ENCODE measurements at regions not wholly inside any gene's neighbourhood (a gene's known extent, or its start where the extent isn't known, plus 50 kb on each side); places are given as distances from the start of the nearest gene placed in this dataset.

- WGBS (ENCODE audit: insufficient coverage, low coverage, low lambda C conversion rate, missing lambda C conversion rate): 32% methylated on average over 4 of the region's 5 CpGs
Measured at GRCh38 chr2:104707056-104707455, 146.9 kb upstream of the POU3F3 start.

GRCh38 chr2:104708967-104709366, 144.9 kb upstream of the POU3F3 start:
- Histone ChIP-seq H3K36me3 (no peaks in the 10 kb centered on the region), H3K4me1 (no peaks in the 10 kb centered on the region), H3K27me3 (no peaks in the 10 kb centered on the region), H3K9me3 (no peaks in the 10 kb centered on the region), H3K27ac (no peak overlapping the region), H3K4me3 (no peak overlapping the region)
- TF ChIP-seq, protein P1, sequence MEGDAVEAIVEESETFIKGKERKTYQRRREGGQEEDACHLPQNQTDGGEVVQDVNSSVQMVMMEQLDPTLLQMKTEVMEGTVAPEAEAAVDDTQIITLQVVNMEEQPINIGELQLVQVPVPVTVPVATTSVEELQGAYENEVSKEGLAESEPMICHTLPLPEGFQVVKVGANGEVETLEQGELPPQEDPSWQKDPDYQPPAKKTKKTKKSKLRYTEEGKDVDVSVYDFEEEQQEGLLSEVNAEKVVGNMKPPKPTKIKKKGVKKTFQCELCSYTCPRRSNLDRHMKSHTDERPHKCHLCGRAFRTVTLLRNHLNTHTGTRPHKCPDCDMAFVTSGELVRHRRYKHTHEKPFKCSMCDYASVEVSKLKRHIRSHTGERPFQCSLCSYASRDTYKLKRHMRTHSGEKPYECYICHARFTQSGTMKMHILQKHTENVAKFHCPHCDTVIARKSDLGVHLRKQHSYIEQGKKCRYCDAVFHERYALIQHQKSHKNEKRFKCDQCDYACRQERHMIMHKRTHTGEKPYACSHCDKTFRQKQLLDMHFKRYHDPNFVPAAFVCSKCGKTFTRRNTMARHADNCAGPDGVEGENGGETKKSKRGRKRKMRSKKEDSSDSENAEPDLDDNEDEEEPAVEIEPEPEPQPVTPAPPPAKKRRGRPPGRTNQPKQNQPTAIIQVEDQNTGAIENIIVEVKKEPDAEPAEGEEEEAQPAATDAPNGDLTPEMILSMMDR (IDR thresholded peaks at IDR 0.05): no peak
- no peak for TF ChIP-seq POLR2A (IDR thresholded peaks at IDR 0.05)
- no peak for DNase-seq
- no peak for ATAC-seq
- intact Hi-C loops (cut with DNase I): no loop called here
- 60% methylated on average over 3 of the region's 3 CpGs for whole genome bisulfite sequencing (ENCODE audit: insufficient coverage, low coverage, low lambda C conversion rate, missing lambda C conversion rate)

More at GRCh38 chr2:104707056-104707455, 146.9 kb upstream of the POU3F3 start:
- intact Hi-C loops (cut with DNase I): no loop called here
- no peaks in the 10 kb centered on the region for H3K4me1 ChIP-seq
- DNase-seq: no peak
- H3K36me3 ChIP-seq: no peaks in the 10 kb centered on the region
- H3K9me3 ChIP-seq: no peaks in the 10 kb centered on the region
- no peaks in the 10 kb centered on the region for H3K27me3 ChIP-seq
- no peak for ATAC-seq
- no peak overlapping the region for H3K27ac ChIP-seq
- no peak overlapping the region for H3K4me3 ChIP-seq
- TF ChIP-seq, protein P1 (IDR thresholded peaks at IDR 0.05): no peak
- no peak for TF ChIP-seq POLR2A (IDR thresholded peaks at IDR 0.05)

DNA sequence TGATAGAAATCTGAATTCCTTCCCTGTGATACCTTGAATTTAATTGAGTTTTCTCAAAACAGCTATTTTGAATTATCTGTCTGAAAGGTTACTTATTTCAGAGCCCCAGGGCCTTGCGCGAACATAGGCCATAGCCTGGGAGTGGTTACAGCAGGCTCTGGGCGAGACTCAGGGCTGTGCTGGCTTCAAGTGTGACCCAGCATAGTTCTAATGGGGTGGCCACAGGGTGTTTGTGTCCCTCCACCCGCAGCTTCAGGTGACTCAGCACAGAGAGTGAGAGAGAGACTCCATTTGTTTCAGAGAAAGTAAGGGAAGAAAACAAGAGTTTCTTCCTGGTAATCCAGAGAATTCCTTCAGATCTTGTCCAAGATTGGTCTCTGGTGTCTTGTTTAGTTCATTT, 137.9 kb upstream of the POU3F3 start:
- Histone ChIP-seq H3K4me1 (no peaks in the 10 kb centered on the region), H3K27me3 (no peaks in the 10 kb centered on the region), H3K36me3 (no peaks in the 10 kb centered on the region), H3K27ac (no peak overlapping the region), H3K9me3 (no peaks in the 10 kb centered on the region), H3K4me3 (no peak overlapping the region)
- intact Hi-C loops (cut with DNase I): no loop called here
- WGBS (ENCODE audit: insufficient coverage, low coverage, low lambda C conversion rate, missing lambda C conversion rate): 62% methylated on average over 4 of the region's 4 CpGs
- DNase-seq (no peak), ATAC-seq (no peak)
- TF ChIP-seq, protein P1 (IDR thresholded peaks at IDR 0.05): no peak
- no peak for TF ChIP-seq POLR2A (IDR thresholded peaks at IDR 0.05)

GRCh38 chr2:104733226-104733943, 120.5 kb upstream of the POU3F3 start:
- ATAC-seq: peak; percentile 35 to 76 (median 64)
- Histone ChIP-seq H3K36me3 (no peaks in the 10 kb centered on the region), H3K4me3 (no peak overlapping the region), H3K4me1 (no peaks in the 10 kb centered on the region), H3K27ac (no peak overlapping the region), H3K27me3 (no peaks in the 10 kb centered on the region), H3K9me3 (no peaks in the 10 kb centered on the region)
- WGBS (ENCODE audit: insufficient coverage, low coverage, low lambda C conversion rate, missing lambda C conversion rate): 43% methylated on average over 6 of the region's 6 CpGs
- intact Hi-C loops (cut with DNase I): no loop called here
- TF ChIP-seq, protein P1 (IDR thresholded peaks at IDR 0.05): peak in 3 of 4 donors; percentile 11 to 33 (median 13)
- no peak for TF ChIP-seq POLR2A (IDR thresholded peaks at IDR 0.05)
- DNase-seq: peak; percentile 23 to 56 (median 49)
